PC-9 (cell line): ENCODE measurements at regions not wholly inside any gene's neighbourhood (a gene's known extent, or its start where the extent isn't known, plus 50 kb on each side); places are given as distances from the start of the nearest gene placed in this dataset.

ENCODE experiments used
- BruUV-seq: library from RNA; stranded (reverse); fragments of 400-500 nt; replicated peaks from 2 replicates; lab custom pipeline; 2021; lab: Mats Ljungman, UMichigan
- CTCF ChIA-PET: fragments of 300-600 bp; sonication (Branson Sonifier 250); formaldehyde crosslinking; loops from one replicate; lab custom pipeline; 2022; ENCODE audit warnings: antibody characterized with exemption; lab: Charles Lee
- POLR2A ChIA-PET: fragments of 300-600 bp; sonication (Branson Sonifier 250); formaldehyde crosslinking; loops from one replicate; lab custom pipeline; 2022; ENCODE audit warnings: antibody characterized with exemption; ENCODE audit not compliant: unreplicated experiment; lab: Charles Lee
- DNase-seq, 2 experiments: peaks; one replicate each; pipeline versions ENCODE4 v3.0.0 to v3.0.0-alpha.2; 2015 to 2022; ENCODE audit warnings: mixed read lengths in 1 of 2
- H2AFZ ChIP-seq: fragments of 200-600 bp; sonication (generic); 2 replicates; pipeline ENCODE4 v1.8.1; 2017; ENCODE audit warnings: antibody characterized with exemption
- H3F3A ChIP-seq: fragments of 200-600 bp; sonication (generic); 2 replicates; pipeline ENCODE4 v1.8.1; 2017; ENCODE audit warnings: antibody characterized with exemption, mild to moderate bottlenecking, low read depth; ENCODE audit not compliant: insufficient read depth
- H3K27ac ChIP-seq: fragments of 200-600 bp; sonication (generic); 2 replicates; pipeline ENCODE4 v1.6.1; 2016; ENCODE audit warnings: mixed run types
- H3K27me3 ChIP-seq: fragments of 200-600 bp; sonication (generic); 2 replicates; pipeline ENCODE4 v1.6.1; 2016; ENCODE audit warnings: low read depth, mixed run types; ENCODE audit not compliant: insufficient read depth
- H3K36me3 ChIP-seq: fragments of 200-600 bp; sonication (generic); 2 replicates; pipeline ENCODE4 v1.6.1; 2016; ENCODE audit warnings: low read depth, mixed run types
- H3K4me1 ChIP-seq: fragments of 200-600 bp; sonication (generic); replicated peaks from 2 replicates; pipeline ENCODE4 v1.6.1; 2016; ENCODE audit warnings: mixed run types; ENCODE audit not compliant: insufficient read depth
- H3K4me2 ChIP-seq: fragments of 200-600 bp; sonication (generic); 2 replicates; pipeline ENCODE4 v1.6.1; 2017; ENCODE audit warnings: mixed run types
- H3K4me3 ChIP-seq: fragments of 200-600 bp; sonication (generic); 2 replicates; pipeline ENCODE4 v1.6.1; 2016; ENCODE audit warnings: mixed run types
- H3K79me2 ChIP-seq: fragments of 200-600 bp; sonication (generic); 2 replicates; pipeline ENCODE4 v1.6.1; 2017; ENCODE audit warnings: low read depth, mixed run types
- H3K9me2 ChIP-seq: fragments of 200-600 bp; sonication (generic); 2 replicates; pipeline ENCODE4 v1.8.1; 2017; ENCODE audit warnings: mild to moderate bottlenecking; ENCODE audit not compliant: insufficient read depth
- H3K9me3 ChIP-seq: fragments of 200-600 bp; sonication (generic); 2 replicates; pipeline ENCODE4 v1.8.1; 2016; ENCODE audit warnings: low read depth; ENCODE audit not compliant: insufficient read depth
- H4K20me1 ChIP-seq: fragments of 200-600 bp; sonication (generic); 2 replicates; pipeline ENCODE4 v1.8.1; 2017; ENCODE audit not compliant: insufficient read depth
- EZH2 ChIP-seq: fragments of 200-600 bp; sonication (generic); IDR thresholded peaks from 2 replicates; pipeline ENCODE4 v1.8.0; 2017; ENCODE audit warnings: antibody characterized with exemption, low read depth
- intact Hi-C: fragments of 100-400 bp; cut with micrococcal nuclease; formaldehyde crosslinking; loops from one replicate; pipeline ENCODE4 v1.10.0; 2022; ENCODE audit not compliant: unreplicated experiment
- TF ChIP-seq, protein P1 (sequence below): fragments of 200-600 bp; sonication (generic); conservative IDR thresholded peaks from 2 replicates; pipeline ENCODE4 v1.6.1; 2017; ENCODE audit warnings: mixed run types, antibody characterized with exemption, mild to moderate bottlenecking, moderate library complexity

DNA sequence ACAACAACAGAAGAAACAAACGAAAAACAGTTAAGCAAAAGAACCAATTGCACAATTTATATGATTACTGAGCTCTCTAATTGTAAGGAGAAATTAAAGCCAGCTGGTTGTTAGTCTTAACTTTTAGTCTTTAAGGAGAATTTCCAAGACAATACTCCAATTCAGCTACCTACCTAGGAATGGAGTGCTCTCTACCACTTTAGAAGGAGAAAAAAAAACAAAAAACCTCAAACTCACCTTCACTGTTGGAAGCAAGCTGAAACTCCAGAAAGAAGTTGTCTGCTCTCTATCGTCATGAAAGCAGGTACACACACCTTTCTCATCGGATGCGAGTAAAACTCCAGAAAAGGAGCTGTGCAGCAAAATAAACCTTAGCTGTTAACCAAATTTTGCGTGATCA is 86.1 kb upstream of the NPY2R start:
- Histone ChIP-seq H3K79me2 (no peaks in the 10 kb centered on the region), H3K4me1 (no peaks in the 10 kb centered on the region), H3K9me3 (no peaks in the 10 kb centered on the region), H3K4me3 (no peak overlapping the region), H4K20me1 (no peaks in the 10 kb centered on the region), H3K27me3 (no peaks in the 10 kb centered on the region), H3K9me2 (no peaks in the 10 kb centered on the region), H2AFZ (no peak overlapping the region), H3K36me3 (no peaks in the 10 kb centered on the region), H3K27ac (no peak overlapping the region), H3K4me2 (no peak overlapping the region), H3F3A (no peaks in the 10 kb centered on the region)
- BruUV-seq = no TSS peak
- CTCF ChIA-PET = no interaction called here
- intact Hi-C loops = no loop called here
- no peak for DNase-seq
- TF ChIP-seq, protein P1, sequence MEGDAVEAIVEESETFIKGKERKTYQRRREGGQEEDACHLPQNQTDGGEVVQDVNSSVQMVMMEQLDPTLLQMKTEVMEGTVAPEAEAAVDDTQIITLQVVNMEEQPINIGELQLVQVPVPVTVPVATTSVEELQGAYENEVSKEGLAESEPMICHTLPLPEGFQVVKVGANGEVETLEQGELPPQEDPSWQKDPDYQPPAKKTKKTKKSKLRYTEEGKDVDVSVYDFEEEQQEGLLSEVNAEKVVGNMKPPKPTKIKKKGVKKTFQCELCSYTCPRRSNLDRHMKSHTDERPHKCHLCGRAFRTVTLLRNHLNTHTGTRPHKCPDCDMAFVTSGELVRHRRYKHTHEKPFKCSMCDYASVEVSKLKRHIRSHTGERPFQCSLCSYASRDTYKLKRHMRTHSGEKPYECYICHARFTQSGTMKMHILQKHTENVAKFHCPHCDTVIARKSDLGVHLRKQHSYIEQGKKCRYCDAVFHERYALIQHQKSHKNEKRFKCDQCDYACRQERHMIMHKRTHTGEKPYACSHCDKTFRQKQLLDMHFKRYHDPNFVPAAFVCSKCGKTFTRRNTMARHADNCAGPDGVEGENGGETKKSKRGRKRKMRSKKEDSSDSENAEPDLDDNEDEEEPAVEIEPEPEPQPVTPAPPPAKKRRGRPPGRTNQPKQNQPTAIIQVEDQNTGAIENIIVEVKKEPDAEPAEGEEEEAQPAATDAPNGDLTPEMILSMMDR = no peak
- TF ChIP-seq EZH2 = no peak
- POLR2A ChIA-PET = no interaction called here

DNA sequence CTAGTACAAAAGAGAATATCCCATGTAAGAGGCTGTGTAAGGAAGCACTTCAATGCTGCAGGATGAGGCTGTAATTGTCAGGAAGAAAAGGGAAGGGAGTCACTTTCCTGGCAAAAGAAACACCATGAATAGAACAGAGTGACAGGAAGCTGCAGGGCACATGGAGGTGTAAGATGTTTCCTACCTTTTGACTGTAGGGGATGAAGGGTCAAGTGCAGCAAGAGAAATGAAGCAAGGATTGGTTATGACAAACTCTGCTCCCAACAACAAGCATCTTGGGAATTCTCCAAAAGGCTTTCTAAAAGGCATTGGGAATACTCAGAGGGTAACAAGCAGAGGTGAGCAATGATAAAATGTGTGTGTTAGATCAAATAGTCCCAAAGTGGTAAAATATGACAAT is 74.3 kb upstream of the NPY2R start:
- Histone ChIP-seq H3K79me2 (no peaks in the 10 kb centered on the region), H3K27me3 (no peaks in the 10 kb centered on the region), H3K4me1 (no peaks in the 10 kb centered on the region), H3K4me3 (no peak overlapping the region), H3K9me3 (no peaks in the 10 kb centered on the region), H4K20me1 (no peaks in the 10 kb centered on the region), H3K27ac (no peak overlapping the region), H3K36me3 (no peaks in the 10 kb centered on the region), H3K4me2 (no peak overlapping the region), H2AFZ (no peak overlapping the region), H3K9me2 (no peaks in the 10 kb centered on the region), H3F3A (no peaks in the 10 kb centered on the region)
- no TSS peak for BruUV-seq
- TF ChIP-seq, protein P1 = no peak
- TF ChIP-seq EZH2 = no peak
- ChIA-PET CTCF (no interaction called here), POLR2A (no interaction called here)
- no peak for DNase-seq
- intact Hi-C loops = no loop called here

DNA sequence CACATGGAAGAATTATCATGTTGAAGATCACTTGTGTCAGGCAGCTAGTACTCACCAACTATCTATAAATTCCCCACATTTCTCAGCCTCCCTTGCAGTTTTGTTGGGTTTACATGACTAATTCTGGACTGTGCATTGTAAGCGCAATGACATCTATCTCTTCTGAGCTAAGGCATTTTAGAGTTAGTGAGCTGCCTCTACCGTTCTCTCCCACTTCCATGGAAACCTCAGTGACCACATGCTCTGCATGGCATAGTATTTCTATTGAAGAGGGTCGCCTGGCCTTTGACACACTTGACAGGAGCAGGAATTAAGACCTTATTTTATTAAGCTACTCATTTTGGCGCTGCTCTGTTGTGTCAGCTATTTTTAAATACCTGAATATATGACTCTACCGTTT is 67.5 kb upstream of the NPY2R start:
- Histone ChIP-seq H3K27ac (no peak overlapping the region), H2AFZ (no peak overlapping the region), H4K20me1 (no peaks in the 10 kb centered on the region), H3K4me2 (no peak overlapping the region), H3F3A (no peaks in the 10 kb centered on the region), H3K9me2 (no peaks in the 10 kb centered on the region), H3K79me2 (no peaks in the 10 kb centered on the region), H3K27me3 (no peaks in the 10 kb centered on the region), H3K4me1 (no peaks in the 10 kb centered on the region), H3K36me3 (no peaks in the 10 kb centered on the region), H3K4me3 (no peak overlapping the region), H3K9me3 (no peaks in the 10 kb centered on the region)
- no peak for TF ChIP-seq EZH2
- TF ChIP-seq, protein P1 = no peak
- intact Hi-C loops = no loop called here
- CTCF ChIA-PET = no interaction called here
- no TSS peak for BruUV-seq
- DNase-seq = no peak
- POLR2A ChIA-PET = no interaction called here
